ENCODE measurements at regions not wholly inside any gene's neighbourhood (a gene's known extent, or its start where the extent isn't known, plus 50 kb on each side); places are given as distances from the start of the nearest gene placed in this dataset.

DNA sequence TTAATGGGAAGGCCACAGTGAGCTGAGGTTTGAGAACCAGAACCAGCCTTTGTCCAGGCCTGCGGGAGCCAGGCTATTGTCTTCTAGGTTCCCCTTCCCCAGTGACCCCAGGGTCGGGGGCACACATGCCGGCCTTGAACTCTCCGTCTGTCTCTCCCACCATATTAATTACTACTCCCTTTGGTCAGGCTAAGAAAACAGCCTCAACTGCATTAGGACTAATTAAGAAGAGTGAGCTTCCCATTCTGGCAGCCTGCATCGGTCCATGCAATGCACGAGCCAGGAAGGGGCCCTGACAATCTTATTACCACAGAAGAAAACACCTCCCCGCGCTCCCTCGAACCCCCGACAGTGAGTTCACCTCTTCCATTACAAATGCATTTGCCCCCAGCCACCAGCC is 380.2 kb upstream of the ZFHX3 start:
- no peaks in the 10 kb centered on the region for H3K4me1 ChIP-seq (ENCODE audit: insufficient read depth, low read length)
- H3K4me3 ChIP-seq (replicated peaks in 1 of 3; ENCODE audit: insufficient read depth in 1 of 3, low read depth in 2 of 3, low read length in 3 of 3), result no peak overlapping the region
- H3K9ac ChIP-seq (ENCODE audit: insufficient read depth, low read depth, low read length), result no peak overlapping the region
- H3K4me2 ChIP-seq (ENCODE audit: low read depth, low read length), result no peak overlapping the region
- H3K79me2 ChIP-seq (ENCODE audit: insufficient read depth, low read length), result no peaks in the 10 kb centered on the region
- no peak overlapping the region for H2AFZ ChIP-seq (ENCODE audit: low read length)
- no TSS peak for BruUV-seq (replicated peaks)
- H3K27ac ChIP-seq (ENCODE audit: extremely low read length, insufficient read depth, low read length), result no peak overlapping the region
- no peak for DNase-seq (ENCODE audit: low spot score)
- H3K27me3 ChIP-seq (ENCODE audit: control insufficient read depth in 1 of 2, insufficient read depth in 2 of 2, low read length in 2 of 2), result peaks cover 0 to 40% of the 10 kb centered on the region in 2 experiments; a peak in 4 of 5 replicates
- in situ Hi-C loops (cut with HindIII; ENCODE audit: extremely low pct_ligation_motif_present, low pct_unique_long_range_greater_than_20kb), result no loop called here
- intact Hi-C loops (cut with micrococcal nuclease; ENCODE audit: unreplicated experiment), result no loop called here
- 11% methylated on average over 10 of the region's 10 CpGs for WGBS (ENCODE audit: low lambda C conversion rate)
- CTCF ChIA-PET (ENCODE audit: low intra/inter-chr PET ratio, low total read pairs), result no interaction called here
- H3K9me3 ChIP-seq (ENCODE audit: low read length), result no peaks in the 10 kb centered on the region
- no peaks in the 10 kb centered on the region for H4K20me1 ChIP-seq (ENCODE audit: insufficient read depth, low read length)
- FAIRE-seq, result no peak
- H3K36me3 ChIP-seq (replicated peaks in 1 of 2; ENCODE audit: control insufficient read depth in 1 of 2, insufficient read depth in 2 of 2, low read length in 2 of 2), result no peaks in the 10 kb centered on the region
- ATAC-seq, result no peak
- TF ChIP-seq, protein P1, sequence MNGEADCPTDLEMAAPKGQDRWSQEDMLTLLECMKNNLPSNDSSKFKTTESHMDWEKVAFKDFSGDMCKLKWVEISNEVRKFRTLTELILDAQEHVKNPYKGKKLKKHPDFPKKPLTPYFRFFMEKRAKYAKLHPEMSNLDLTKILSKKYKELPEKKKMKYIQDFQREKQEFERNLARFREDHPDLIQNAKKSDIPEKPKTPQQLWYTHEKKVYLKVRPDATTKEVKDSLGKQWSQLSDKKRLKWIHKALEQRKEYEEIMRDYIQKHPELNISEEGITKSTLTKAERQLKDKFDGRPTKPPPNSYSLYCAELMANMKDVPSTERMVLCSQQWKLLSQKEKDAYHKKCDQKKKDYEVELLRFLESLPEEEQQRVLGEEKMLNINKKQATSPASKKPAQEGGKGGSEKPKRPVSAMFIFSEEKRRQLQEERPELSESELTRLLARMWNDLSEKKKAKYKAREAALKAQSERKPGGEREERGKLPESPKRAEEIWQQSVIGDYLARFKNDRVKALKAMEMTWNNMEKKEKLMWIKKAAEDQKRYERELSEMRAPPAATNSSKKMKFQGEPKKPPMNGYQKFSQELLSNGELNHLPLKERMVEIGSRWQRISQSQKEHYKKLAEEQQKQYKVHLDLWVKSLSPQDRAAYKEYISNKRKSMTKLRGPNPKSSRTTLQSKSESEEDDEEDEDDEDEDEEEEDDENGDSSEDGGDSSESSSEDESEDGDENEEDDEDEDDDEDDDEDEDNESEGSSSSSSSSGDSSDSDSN (CRISPR knock-in tag; IDR thresholded peaks at IDR 0.05), result no peak
- TF ChIP-seq ZBTB7A (CRISPR knock-in tag; IDR thresholded peaks at IDR 0.05) (no peak), ZNF788 (CRISPR knock-in tag; IDR thresholded peaks at IDR 0.05; ENCODE audit: borderline replicate concordance) (no peak), PTBP1 (IDR thresholded peaks at IDR 0.05; ENCODE audit: low read depth, low read length, poor library complexity, severe bottlenecking) (no peak), ZSCAN9 (CRISPR knock-in tag; IDR thresholded peaks at IDR 0.05; ENCODE audit: borderline replicate concordance) (no peak), KDM1A (CRISPR knock-in tag; IDR thresholded peaks at IDR 0.05) (no peak)
- TF ChIP-seq, protein P2, sequence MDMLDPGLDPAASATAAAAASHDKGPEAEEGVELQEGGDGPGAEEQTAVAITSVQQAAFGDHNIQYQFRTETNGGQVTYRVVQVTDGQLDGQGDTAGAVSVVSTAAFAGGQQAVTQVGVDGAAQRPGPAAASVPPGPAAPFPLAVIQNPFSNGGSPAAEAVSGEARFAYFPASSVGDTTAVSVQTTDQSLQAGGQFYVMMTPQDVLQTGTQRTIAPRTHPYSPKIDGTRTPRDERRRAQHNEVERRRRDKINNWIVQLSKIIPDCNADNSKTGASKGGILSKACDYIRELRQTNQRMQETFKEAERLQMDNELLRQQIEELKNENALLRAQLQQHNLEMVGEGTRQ (IDR thresholded peaks at IDR 0.05; ENCODE audit: low read depth, low read length), result no peak
- TF ChIP-seq, protein P2 (CRISPR knock-in tag; IDR thresholded peaks at IDR 0.05; ENCODE audit: borderline replicate concordance), result no peak
- TF ChIP-seq, protein P3, sequence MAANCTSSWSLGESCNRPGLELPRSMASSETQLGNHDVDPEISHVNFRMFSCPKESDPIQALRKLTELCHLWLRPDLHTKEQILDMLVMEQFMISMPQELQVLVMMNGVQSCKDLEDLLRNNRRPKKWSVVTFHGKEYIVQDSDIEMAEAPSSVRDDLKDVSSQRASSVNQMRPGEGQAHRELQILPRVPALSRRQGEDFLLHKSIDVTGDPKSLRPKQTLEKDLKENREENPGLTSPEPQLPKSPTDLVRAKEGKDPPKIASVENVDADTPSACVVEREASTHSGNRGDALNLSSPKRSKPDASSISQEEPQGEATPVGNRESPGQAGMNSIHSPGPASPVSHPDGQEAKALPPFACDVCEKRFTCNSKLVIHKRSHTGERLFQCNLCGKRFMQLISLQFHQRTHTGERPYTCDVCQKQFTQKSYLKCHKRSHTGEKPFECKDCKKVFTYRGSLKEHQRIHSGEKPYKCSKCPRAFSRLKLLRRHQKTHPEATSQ (CRISPR knock-in tag; IDR thresholded peaks at IDR 0.05; ENCODE audit: borderline replicate concordance), result no peak
- POLR2A ChIA-PET, result no interaction called here

Measured in HepG2 (cell line).